Smooth muscle cell (in vitro differentiated cells): ENCODE measurements at regions not wholly inside any gene's neighbourhood (a gene's known extent, or its start where the extent isn't known, plus 50 kb on each side); places are given as distances from the start of the nearest gene placed in this dataset.

Source experiments
- DNase-seq: peaks from one replicate; lab custom pipeline; 2025; ENCODE audit not compliant: unreplicated experiment; lab: John Stamatoyannopoulos, UW
- H2AFZ ChIP-seq: fragments of 200-600 bp; sonication (generic); 2 replicates; pipeline ENCODE4 v1.6.0; 2016; ENCODE audit warnings: antibody characterized with exemption, low read depth, mild to moderate bottlenecking
- H3F3A ChIP-seq: fragments of 200-600 bp; sonication (generic); 2 replicates; pipeline ENCODE4 v1.6.0; 2017; ENCODE audit warnings: antibody characterized with exemption, low read depth
- H3K27ac ChIP-seq: fragments of 200-600 bp; sonication (generic); 2 replicates; pipeline ENCODE4 v1.5.1; 2016; ENCODE audit warnings: low read depth, mild to moderate bottlenecking
- H3K27me3 ChIP-seq: fragments of 200-600 bp; sonication (generic); 2 replicates; pipeline ENCODE4 v1.6.1; 2016; ENCODE audit warnings: low read depth, mild to moderate bottlenecking
- H3K36me3 ChIP-seq: fragments of 200-600 bp; sonication (generic); 2 replicates; pipeline ENCODE4 v1.5.1; 2016; ENCODE audit warnings: low read depth
- H3K4me1 ChIP-seq: fragments of 200-600 bp; sonication (generic); 2 replicates; pipeline ENCODE4 v1.5.1; 2016; ENCODE audit warnings: low read depth
- H3K4me2 ChIP-seq: fragments of 200-600 bp; sonication (generic); 2 replicates; pipeline ENCODE4 v1.6.0; 2016; ENCODE audit warnings: mild to moderate bottlenecking
- H3K4me3 ChIP-seq: fragments of 200-600 bp; sonication (generic); 2 replicates; pipeline ENCODE4 v1.5.1; 2016; ENCODE audit warnings: mild to moderate bottlenecking
- H3K79me2 ChIP-seq: fragments of 200-600 bp; sonication (generic); 2 replicates; pipeline ENCODE4 v1.6.0; 2016; ENCODE audit warnings: low read depth, mild to moderate bottlenecking
- H3K9ac ChIP-seq: fragments of 200-600 bp; sonication (generic); 2 replicates; pipeline ENCODE4 v1.6.0; 2016; ENCODE audit warnings: low read depth
- H3K9me3 ChIP-seq: fragments of 200-600 bp; sonication (generic); replicated peaks from 2 replicates; pipeline ENCODE4 v1.5.1; 2016; ENCODE audit warnings: low read depth
- H4K20me1 ChIP-seq: fragments of 200-600 bp; sonication (generic); 2 replicates; pipeline ENCODE4 v1.6.0; 2016; ENCODE audit warnings: low read depth
- CTCF ChIP-seq: fragments of 200-600 bp; sonication (generic); IDR thresholded peaks from 2 replicates; pipeline ENCODE4 v1.5.1; 2017; ENCODE audit warnings: borderline replicate concordance, mild to moderate bottlenecking, antibody characterized with exemption; ENCODE audit not compliant: insufficient read depth, poor library complexity, severe bottlenecking
- WGBS: methylation state at CpG from one replicate; pipeline ENCODE4 v1.1.7; 2016; ENCODE audit warnings: low lambda C conversion rate; 5-methylcytosine and 5-hydroxymethylcytosine counted together

GRCh38 chr5:131064669-131065371, 100.2 kb downstream of the HINT1 start:
- Histone ChIP-seq H3K36me3 (no peaks in the 10 kb centered on the region), H3K27ac (no peak overlapping the region), H3K79me2 (no peaks in the 10 kb centered on the region), H3K9me3 (no peaks in the 10 kb centered on the region), H3K4me2 (no peak overlapping the region), H2AFZ (no peak overlapping the region), H3K4me3 (no peak overlapping the region), H3K9ac (no peak overlapping the region), H3F3A (no peaks in the 10 kb centered on the region), H3K27me3 (no peaks in the 10 kb centered on the region), H4K20me1 (no peaks in the 10 kb centered on the region), H3K4me1 (no peaks in the 10 kb centered on the region)
- TF ChIP-seq CTCF = no peak
- no peak for DNase-seq

GRCh38 chr5:131042021-131042789, 122.9 kb downstream of the HINT1 start:
- Histone ChIP-seq H4K20me1 (no peaks in the 10 kb centered on the region), H3K36me3 (no peaks in the 10 kb centered on the region), H3F3A (no peaks in the 10 kb centered on the region), H3K9me3 (no peaks in the 10 kb centered on the region), H3K9ac (no peak overlapping the region), H3K27me3 (no peaks in the 10 kb centered on the region), H3K4me3 (no peak overlapping the region), H3K79me2 (no peaks in the 10 kb centered on the region), H3K4me1 (no peaks in the 10 kb centered on the region), H2AFZ (no peak overlapping the region), H3K27ac (no peak overlapping the region), H3K4me2 (no peak overlapping the region)
- DNase-seq = no peak
- no peak for TF ChIP-seq CTCF
- 86% methylated on average over 2 of the region's 2 CpGs for WGBS

- Histone ChIP-seq H3K4me2 (no peak overlapping the region), H3F3A (no peaks in the 10 kb centered on the region), H3K79me2 (no peaks in the 10 kb centered on the region), H2AFZ (no peak overlapping the region), H4K20me1 (no peaks in the 10 kb centered on the region), H3K4me1 (no peaks in the 10 kb centered on the region), H3K9me3 (no peaks in the 10 kb centered on the region), H3K27ac (no peak overlapping the region), H3K27me3 (no peaks in the 10 kb centered on the region), H3K4me3 (no peak overlapping the region), H3K36me3 (no peaks in the 10 kb centered on the region), H3K9ac (no peak overlapping the region)
- DNase-seq = no peak
- WGBS = 95% methylated on average over 2 of the region's 2 CpGs
- no peak for TF ChIP-seq CTCF
These were observed 141.6 kb downstream of the HINT1 start for GRCh38 chr5:131023498-131023865.
